ENCODE measurements at regions not wholly inside any gene's neighbourhood (a gene's known extent, or its start where the extent isn't known, plus 50 kb on each side); places are given as distances from the start of the nearest gene placed in this dataset.

- TF ChIP-seq CTCF (IDR thresholded peaks at IDR 0.05; ENCODE audit: insufficient read depth, low read depth, low read length): no peak
- H3K4me3 ChIP-seq (ENCODE audit: low read depth, low read length): no peak overlapping the region
- DNase-seq (ENCODE audit: low read depth): no peak
These were observed 576.1 kb downstream of the CDH11 start for GRCh38 chr16:64545768-64546167.

- TF ChIP-seq CTCF (IDR thresholded peaks at IDR 0.05; ENCODE audit: insufficient read depth, low read depth, low read length): no peak
- H3K4me3 ChIP-seq (ENCODE audit: low read depth, low read length): no peak overlapping the region
- DNase-seq (ENCODE audit: low read depth): no peak
These were observed 577.0 kb downstream of the CDH11 start for GRCh38 chr16:64544859-64545258.

- H3K4me3 ChIP-seq (ENCODE audit: low read depth, low read length): no peak overlapping the region
- TF ChIP-seq CTCF (IDR thresholded peaks at IDR 0.05; ENCODE audit: insufficient read depth, low read depth, low read length): no peak
- no peak for DNase-seq (ENCODE audit: low read depth)
These were observed 578.4 kb downstream of the CDH11 start for GRCh38 chr16:64543441-64543840.

GRCh38 chr16:64543031-64543430 lies 578.8 kb downstream of the CDH11 start:
- no peak for TF ChIP-seq CTCF (IDR thresholded peaks at IDR 0.05; ENCODE audit: insufficient read depth, low read depth, low read length)

GRCh38 chr16:64542152-64542551 lies 579.7 kb downstream of the CDH11 start:
- DNase-seq (ENCODE audit: low read depth): no peak
- no peak for TF ChIP-seq CTCF (IDR thresholded peaks at IDR 0.05; ENCODE audit: insufficient read depth, low read depth, low read length)
- H3K4me3 ChIP-seq (ENCODE audit: low read depth, low read length): no peak overlapping the region

More at GRCh38 chr16:64543031-64543430, 578.8 kb downstream of the CDH11 start:
- no peak overlapping the region for H3K4me3 ChIP-seq (ENCODE audit: low read depth, low read length)
- no peak for DNase-seq (ENCODE audit: low read depth)

GRCh38 chr16:64541621-64542020 lies 580.2 kb downstream of the CDH11 start:
- DNase-seq (ENCODE audit: low read depth): no peak
- TF ChIP-seq CTCF (IDR thresholded peaks at IDR 0.05; ENCODE audit: insufficient read depth, low read depth, low read length): no peak
- H3K4me3 ChIP-seq (ENCODE audit: low read depth, low read length): no peak overlapping the region

- no peak for TF ChIP-seq CTCF (IDR thresholded peaks at IDR 0.05; ENCODE audit: insufficient read depth, low read depth, low read length)
- no peak for DNase-seq (ENCODE audit: low read depth)
These were observed 581.4 kb downstream of the CDH11 start for GRCh38 chr16:64540434-64540833.

More at GRCh38 chr16:64540434-64540833, 581.4 kb downstream of the CDH11 start:
- no peak overlapping the region for H3K4me3 ChIP-seq (ENCODE audit: low read depth, low read length)

Measured in fibroblast of villous mesenchyme (primary cell).